Endothelial cell of umbilical vein (primary cell): ENCODE measurements at regions not wholly inside any gene's neighbourhood (a gene's known extent, or its start where the extent isn't known, plus 50 kb on each side); places are given as distances from the start of the nearest gene placed in this dataset.
"Not testable (repeated sequence)": the region's sequence is repeated elsewhere in the genome, so short reads cannot be mapped to it uniquely, and the experiment has no call there.

Experiments
- BruUV-seq: library from RNA; stranded (reverse); fragments of 400-500 nt; replicated peaks from 2 replicates; lab custom pipeline; 2021; lab: Mats Ljungman, UMichigan
- CTCF ChIA-PET: fragments of 300-600, 350-600 bp; sonication (Branson Sonifier 250); formaldehyde crosslinking; loops from one replicate; lab custom pipeline; 2021; ENCODE audit warnings: antibody characterized with exemption, inconsistent platforms; lab: Charles Lee
- POLR2A ChIA-PET: fragments of 300-600, 350-600 bp; sonication (Branson Sonifier 250); formaldehyde crosslinking; loops from one replicate; lab custom pipeline; 2021; ENCODE audit warnings: antibody characterized with exemption, inconsistent platforms; lab: Charles Lee
- DNase-seq: peaks from one replicate; pipeline ENCODE4 v3.0.0-alpha.2; 2011; ENCODE audit warnings: low read depth, low spot score
- FAIRE-seq: peaks from 2 replicates; lab custom pipeline; 2011; peaks lifted over from hg19 to GRCh38; lab: Jason Lieb, UNC
- H2AFZ ChIP-seq: 2 replicates; pipeline ENCODE4 v1.6.0; 2012; ENCODE audit warnings: low read depth, low read length, control low read depth, inconsistent platforms
- H3K27ac ChIP-seq: 2 replicates; pipeline ENCODE4 v1.5.1; 2011; ENCODE audit warnings: low read depth, mild to moderate bottlenecking, control low read depth, low read length, moderate library complexity; ENCODE audit not compliant: insufficient read depth
- H3K27me3 ChIP-seq, 2 experiments: 2 replicates each; pipeline versions ENCODE4 v1.6.0 to v1.6.1; 2011; ENCODE audit warnings: low read length in 2 of 2, mixed read lengths in 1 of 2; ENCODE audit not compliant: control insufficient read depth in 2 of 2, insufficient read depth in 2 of 2
- H3K36me3 ChIP-seq, 2 experiments: 2 replicates in 1 of 2; 3 replicates in 1 of 2; pipeline ENCODE4 v1.5.1; 2011; ENCODE audit warnings: low read length in 2 of 2, mild to moderate bottlenecking in 1 of 2, moderate library complexity in 1 of 2; ENCODE audit not compliant: control insufficient read depth in 2 of 2, insufficient read depth in 2 of 2; ENCODE audit errors: extremely low read depth in 1 of 2
- H3K4me1 ChIP-seq: 3 replicates; pipeline ENCODE4 v1.5.1; 2011; ENCODE audit warnings: mild to moderate bottlenecking, low read length; ENCODE audit not compliant: control insufficient read depth, insufficient read depth; ENCODE audit errors: extremely low read depth
- H3K4me2 ChIP-seq: 2 replicates; pipeline ENCODE4 v1.6.1; 2011; ENCODE audit warnings: low read length, control low read depth, mixed read lengths; ENCODE audit not compliant: insufficient read depth
- H3K4me3 ChIP-seq, 3 experiments: fragments of 200-600 bp in 1 of 3; sonication (generic), shearing (Covaris generic) in 1 of 3; replicated peaks in 1 of 3; 2 replicates each; pipeline ENCODE4 v1.5.1; 2011 to 2016; ENCODE audit warnings: control low read depth in 3 of 3, low read length in 3 of 3, mild to moderate bottlenecking in 2 of 3, inconsistent platforms in 1 of 3, low read depth in 1 of 3, moderate library complexity in 1 of 3; ENCODE audit not compliant: insufficient read depth in 1 of 3
- H3K79me2 ChIP-seq: 2 replicates; pipeline ENCODE4 v1.6.0; 2012; ENCODE audit warnings: low read length, inconsistent platforms; ENCODE audit not compliant: control insufficient read depth, insufficient read depth
- H3K9ac ChIP-seq: replicated peaks from 2 replicates; pipeline ENCODE3; 2011; ENCODE audit warnings: low read length, control low read depth; ENCODE audit not compliant: insufficient read depth; ENCODE audit errors: extremely low read depth
- H3K9me1 ChIP-seq: replicated peaks from 3 replicates; pipeline ENCODE4 v1.6.0; 2011; ENCODE audit warnings: mild to moderate bottlenecking, low read length; ENCODE audit not compliant: control insufficient read depth, insufficient read depth; ENCODE audit errors: extremely low read depth
- H3K9me3 ChIP-seq: replicated peaks from 2 replicates; pipeline ENCODE4 v1.5.1; 2012; ENCODE audit warnings: low read length, inconsistent platforms; ENCODE audit not compliant: control insufficient read depth, insufficient read depth
- H4K20me1 ChIP-seq: replicated peaks from 2 replicates; pipeline ENCODE3; 2011; ENCODE audit warnings: mild to moderate bottlenecking, low read length; ENCODE audit not compliant: control insufficient read depth, insufficient read depth; ENCODE audit errors: extremely low read depth
- dilution Hi-C: fragments of 300-500 bp; cut with MboI; formaldehyde crosslinking; loops from one replicate; pipeline ENCODE4 v1.15.0; 2019; ENCODE audit warnings: low sequenced_read_pairs; ENCODE audit not compliant: extremely low pct_ligation_motif_present
- intact Hi-C: fragments of 100-400 bp; cut with micrococcal nuclease; formaldehyde crosslinking; loops from one replicate; pipeline ENCODE4 v1.10.0; 2022

- H4K20me1 ChIP-seq, intact Hi-C loops, POLR2A ChIA-PET, H3K27ac ChIP-seq, H3K4me2 ChIP-seq, H3K4me3 ChIP-seq, H3K36me3 ChIP-seq, dilution Hi-C loops, H2AFZ ChIP-seq, DNase-seq, H3K9me3 ChIP-seq, H3K79me2 ChIP-seq, H3K9ac ChIP-seq, BruUV-seq, FAIRE-seq, H3K27me3 ChIP-seq, CTCF ChIA-PET, H3K4me1 ChIP-seq, H3K9me1 ChIP-seq: not testable (repeated sequence)
These were observed 248.9 kb downstream of the NPIPA7 start for GRCh38 chr16:16627865-16628264.

GRCh38 chr16:16638231-16638630 is 259.3 kb downstream of the NPIPA7 start:
- intact Hi-C loops, H3K4me2 ChIP-seq, FAIRE-seq, CTCF ChIA-PET, H3K9me1 ChIP-seq, DNase-seq, POLR2A ChIA-PET, H3K27me3 ChIP-seq, H3K79me2 ChIP-seq, H4K20me1 ChIP-seq, H3K9ac ChIP-seq, dilution Hi-C loops, H3K4me1 ChIP-seq, H3K36me3 ChIP-seq, H3K9me3 ChIP-seq, H3K4me3 ChIP-seq, H2AFZ ChIP-seq, BruUV-seq, H3K27ac ChIP-seq: not testable (repeated sequence)

GRCh38 chr16:16638714-16639113 is 259.8 kb downstream of the NPIPA7 start:
- H3K36me3 ChIP-seq, POLR2A ChIA-PET, H4K20me1 ChIP-seq, H3K27me3 ChIP-seq, H2AFZ ChIP-seq, FAIRE-seq, H3K4me1 ChIP-seq, H3K9me3 ChIP-seq, DNase-seq, CTCF ChIA-PET, H3K4me2 ChIP-seq, dilution Hi-C loops, BruUV-seq, H3K9me1 ChIP-seq, intact Hi-C loops, H3K9ac ChIP-seq, H3K79me2 ChIP-seq, H3K4me3 ChIP-seq, H3K27ac ChIP-seq: not testable (repeated sequence)

- H3K4me1 ChIP-seq, H3K9me1 ChIP-seq, H3K27ac ChIP-seq, H3K9me3 ChIP-seq, H3K79me2 ChIP-seq, H2AFZ ChIP-seq, BruUV-seq, H3K9ac ChIP-seq, intact Hi-C loops, H3K4me2 ChIP-seq, POLR2A ChIA-PET, H3K27me3 ChIP-seq, H3K36me3 ChIP-seq, FAIRE-seq, DNase-seq, H4K20me1 ChIP-seq, CTCF ChIA-PET, dilution Hi-C loops, H3K4me3 ChIP-seq: not testable (repeated sequence)
These were observed 264.9 kb downstream of the NPIPA7 start for GRCh38 chr16:16643828-16644227.
